ENCODE measurements at regions not wholly inside any gene's neighbourhood (a gene's known extent, or its start where the extent isn't known, plus 50 kb on each side); places are given as distances from the start of the nearest gene placed in this dataset.

DNA sequence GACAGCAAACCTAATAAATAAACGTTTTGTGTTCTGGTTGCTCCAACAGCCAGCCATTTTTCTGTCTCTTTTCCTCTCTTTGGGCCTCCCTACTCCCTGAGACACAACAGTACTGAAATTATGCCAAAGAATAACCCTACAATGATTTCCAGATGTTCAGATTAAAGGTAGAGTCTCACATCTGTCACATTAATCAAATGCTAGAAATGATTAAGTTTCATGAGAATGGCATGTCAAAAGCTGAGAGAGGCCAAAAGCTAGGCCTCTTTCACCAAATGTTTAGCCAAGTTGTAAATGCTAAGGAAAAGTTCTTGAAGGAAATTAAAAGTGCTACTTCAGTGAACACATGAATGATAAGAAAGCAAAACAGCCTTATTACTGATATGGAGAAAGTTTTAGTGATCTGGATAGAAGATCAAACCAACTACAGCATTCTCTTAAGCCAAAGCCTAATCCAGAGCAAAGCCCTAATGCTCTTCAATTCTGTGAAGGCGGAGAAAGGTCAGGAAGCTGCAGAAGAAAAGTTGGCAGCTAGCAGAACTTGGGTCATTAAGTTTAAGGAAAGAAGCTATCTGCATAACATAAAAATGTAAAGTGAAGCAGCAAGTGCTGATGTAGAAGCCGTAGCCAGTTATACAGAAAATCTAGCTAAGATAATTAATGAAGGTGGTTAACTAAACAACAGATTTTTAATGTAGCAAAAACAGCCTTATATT lies 182.1 kb upstream of the NUDT6 start:
- DNase-seq, result no peak

DNA sequence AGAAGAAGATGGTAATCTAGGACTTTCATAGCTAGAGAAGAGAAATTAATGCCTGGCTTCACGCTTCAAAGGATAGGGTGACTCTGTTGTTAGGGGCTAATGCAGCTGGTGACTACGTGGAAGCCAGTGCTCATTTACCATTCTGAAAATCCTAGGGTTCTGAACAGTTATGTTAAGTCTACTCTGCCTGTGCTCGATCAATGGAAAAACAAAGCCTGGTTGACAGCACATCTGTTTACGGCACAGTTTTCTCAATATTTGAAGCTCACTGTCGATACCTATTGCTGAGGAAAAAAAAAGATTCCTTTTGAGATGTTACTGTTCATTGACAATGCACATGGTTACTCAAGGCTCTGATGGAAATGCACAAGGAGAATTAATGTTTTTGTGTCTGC lies 182.6 kb upstream of the NUDT6 start:
- DNase-seq, result no peak

DNA sequence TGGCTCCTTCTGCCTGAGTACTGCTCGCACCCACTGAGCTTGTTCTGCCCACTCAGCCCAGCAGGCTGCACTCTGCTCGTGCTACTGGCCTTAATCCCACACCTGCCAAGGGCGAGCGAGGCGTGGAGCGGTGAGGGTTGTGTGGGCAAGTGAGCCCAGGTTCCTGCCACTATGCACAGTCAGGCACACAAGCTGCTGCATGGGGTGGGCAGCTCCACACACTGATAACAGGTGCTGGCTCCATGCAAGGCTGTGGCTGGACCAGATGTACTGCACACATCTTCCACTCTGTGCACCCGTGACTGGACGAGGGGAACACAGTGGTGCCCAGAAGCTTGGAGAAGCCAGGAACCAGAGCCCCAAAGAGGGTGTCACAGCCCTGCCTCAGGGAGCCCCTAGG lies 184.3 kb upstream of the NUDT6 start:
- no peak for DNase-seq

- no peak for DNase-seq
Observed at GRCh38 chr4:123107444-123108252, 185.3 kb upstream of the NUDT6 start.

DNA sequence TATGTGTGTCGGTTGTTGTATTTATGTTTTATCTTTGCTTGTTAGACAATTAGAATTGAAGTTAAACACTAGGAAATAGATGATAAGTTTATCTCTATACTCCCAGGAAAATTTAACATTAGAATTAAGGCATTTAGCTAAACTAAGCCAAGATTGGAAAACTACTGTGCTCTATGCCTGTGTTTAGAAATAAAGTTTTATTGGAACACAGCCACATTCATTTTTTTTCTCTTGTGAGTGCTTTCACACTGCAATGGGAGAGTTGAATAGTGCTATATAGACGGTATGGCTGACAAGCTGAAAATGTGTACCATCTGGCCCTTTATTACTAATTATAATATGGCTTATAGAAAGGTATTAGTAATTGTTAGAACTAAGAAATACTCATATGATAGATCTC lies 186.7 kb upstream of the NUDT6 start:
- DNase-seq, result no peak

GRCh38 chr4:123110147-123110546 lies 187.8 kb upstream of the NUDT6 start:
- DNase-seq, result no peak

DNA sequence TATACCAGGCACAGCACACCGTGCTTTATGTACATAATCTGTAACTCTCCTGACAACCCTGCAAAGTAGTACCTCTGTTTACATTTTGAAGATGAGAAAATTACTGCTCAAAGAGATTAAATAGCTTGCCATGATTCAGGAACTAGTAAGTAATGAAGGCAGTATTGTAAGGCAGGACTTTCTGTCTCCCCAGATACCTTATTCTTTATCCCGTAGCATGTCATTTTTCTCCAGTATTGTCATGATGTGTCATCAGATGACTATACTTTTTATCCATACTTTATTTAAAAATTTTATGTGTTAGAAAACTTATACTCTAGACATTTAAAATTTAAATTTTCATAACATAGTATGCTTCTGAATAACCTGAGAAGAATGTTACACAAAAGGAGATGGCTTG lies 188.3 kb upstream of the NUDT6 start:
- DNase-seq, result no peak

GRCh38 chr4:123113155-123113554 lies 190.8 kb upstream of the NUDT6 start:
- no peak for DNase-seq

DNA sequence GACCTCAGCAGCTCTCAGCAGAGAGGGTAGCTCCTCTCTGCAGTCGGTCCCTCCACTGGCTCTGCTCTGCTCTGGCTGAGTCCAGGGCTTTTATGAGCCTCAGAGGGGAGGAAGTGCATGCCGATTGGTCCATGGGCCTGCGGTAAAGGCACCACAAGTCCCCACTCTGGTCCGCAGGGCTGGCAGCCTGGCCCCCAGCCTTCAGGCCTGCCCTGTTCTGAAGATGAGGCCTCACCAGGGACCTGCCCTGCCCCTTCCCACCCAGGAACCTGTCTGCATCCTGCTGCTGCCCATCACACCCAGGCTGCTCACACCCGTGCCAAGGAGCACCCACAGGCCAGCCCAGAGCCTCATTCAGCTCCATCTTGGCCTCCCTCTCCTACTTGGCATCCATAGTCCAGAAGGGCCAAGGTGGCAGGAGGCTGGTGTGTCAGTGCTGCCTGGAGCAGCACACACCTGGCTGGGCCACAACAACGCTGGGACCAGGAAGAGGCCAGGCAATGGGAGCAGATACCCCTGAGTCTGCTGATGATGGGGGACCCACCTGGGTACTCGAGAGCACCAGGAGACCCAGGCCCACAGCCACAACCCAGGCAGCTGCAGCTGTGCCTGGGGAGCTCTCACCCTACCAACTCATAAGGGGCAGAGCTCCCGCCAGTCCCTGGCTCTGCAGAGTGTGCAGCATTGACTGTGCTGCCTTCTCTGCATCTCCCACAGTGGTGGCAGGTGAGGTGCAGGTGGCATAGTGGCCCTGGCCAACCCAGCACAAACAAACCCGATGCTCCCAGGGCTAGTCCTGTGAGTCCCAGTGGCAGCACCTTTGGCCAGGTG lies 191.9 kb upstream of the NUDT6 start:
- DNase-seq, result no peak

DNA sequence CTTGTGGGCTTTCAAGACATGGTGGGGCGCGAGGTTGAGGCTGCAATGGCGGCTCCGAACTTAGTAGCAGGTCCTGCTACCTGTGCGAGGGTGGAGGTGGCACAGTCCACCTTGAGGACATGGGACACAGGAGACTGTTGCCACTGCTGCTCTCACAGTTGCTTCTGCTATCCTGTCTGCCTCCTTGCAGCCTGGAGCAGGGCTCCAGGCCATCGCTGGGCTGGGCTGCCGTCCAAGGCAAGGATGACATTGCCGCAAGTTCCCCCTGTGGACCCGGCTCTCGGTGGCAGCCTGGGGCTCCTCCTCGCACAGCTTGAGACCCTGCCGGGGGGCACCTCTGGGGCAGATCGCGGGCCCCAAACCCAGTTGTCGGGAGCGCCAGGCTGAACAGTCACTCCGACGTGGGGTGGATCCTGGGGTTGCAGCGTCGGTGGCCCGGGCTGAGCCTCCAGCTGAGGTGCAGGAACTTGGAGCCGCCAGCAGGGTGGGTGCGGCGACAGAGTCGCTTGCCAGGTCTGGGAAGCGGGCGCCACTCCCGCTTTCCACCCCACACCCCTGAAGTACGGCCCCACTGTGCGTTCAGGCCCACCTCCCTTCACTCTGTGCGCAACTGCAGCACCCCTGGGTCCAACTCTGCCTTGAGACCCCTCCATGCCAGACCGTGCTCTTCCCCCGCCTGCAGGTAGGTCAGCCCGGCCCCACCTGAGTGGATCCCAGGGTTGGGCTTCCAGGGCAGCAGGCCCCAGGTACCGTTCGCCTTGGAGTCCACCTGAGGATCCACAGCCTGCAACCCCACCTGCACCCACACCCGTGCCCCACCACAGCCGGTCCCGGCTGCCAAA lies 192.7 kb upstream of the NUDT6 start:
- no peak for DNase-seq

DNA sequence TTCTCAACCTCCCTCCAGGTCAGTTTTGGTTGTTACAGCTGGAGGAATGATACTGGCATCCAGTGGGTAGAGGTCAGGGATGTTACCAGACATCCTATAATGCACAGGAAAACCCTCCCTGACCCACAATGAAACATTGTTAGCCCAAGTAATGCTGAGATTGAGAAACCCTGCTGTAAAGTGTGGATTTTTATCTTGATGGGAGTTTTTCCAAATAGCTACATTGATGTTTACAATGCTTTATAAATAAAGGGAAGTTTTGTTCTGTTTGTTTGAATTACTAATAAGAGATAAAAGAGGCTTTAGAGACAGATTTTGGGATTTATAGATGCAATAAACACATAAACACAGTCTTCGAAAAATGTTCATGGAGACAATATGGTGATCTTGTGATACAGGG lies 194.0 kb upstream of the NUDT6 start:
- DNase-seq, result no peak

- no peak for DNase-seq
Observed at GRCh38 chr4:123120473-123120872, 198.1 kb upstream of the NUDT6 start.

DNA sequence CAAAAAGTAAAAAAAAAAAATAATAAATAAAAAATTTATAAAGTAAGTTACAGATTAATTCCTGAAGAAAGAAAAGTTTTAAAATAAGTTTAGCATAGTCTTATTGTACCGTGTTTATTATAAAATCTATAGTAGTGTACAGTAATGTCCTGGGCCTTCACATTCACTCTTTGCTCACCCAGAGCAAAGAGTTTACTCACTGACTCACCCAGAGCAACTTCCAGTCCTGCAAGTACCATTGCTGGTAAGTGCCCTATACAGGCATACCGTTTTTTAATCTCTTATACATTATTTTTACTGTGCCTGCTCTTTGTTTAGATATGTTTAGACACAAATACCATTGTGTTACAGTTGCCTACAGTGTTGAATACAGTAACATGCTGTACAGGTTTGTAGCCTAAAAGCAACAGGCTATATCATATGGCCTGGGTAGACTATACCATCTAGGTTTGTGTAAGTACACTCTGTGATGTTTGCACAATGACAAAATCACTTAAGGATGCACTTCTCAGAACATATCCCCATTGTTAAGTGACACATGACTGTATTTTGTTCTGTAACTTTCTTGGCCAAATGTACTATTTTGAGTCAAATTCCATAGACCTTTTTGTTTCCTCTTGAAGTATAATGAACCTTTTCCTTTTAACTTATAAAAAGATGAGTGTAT lies 199.0 kb upstream of the NUDT6 start:
- DNase-seq, result no peak

DNA sequence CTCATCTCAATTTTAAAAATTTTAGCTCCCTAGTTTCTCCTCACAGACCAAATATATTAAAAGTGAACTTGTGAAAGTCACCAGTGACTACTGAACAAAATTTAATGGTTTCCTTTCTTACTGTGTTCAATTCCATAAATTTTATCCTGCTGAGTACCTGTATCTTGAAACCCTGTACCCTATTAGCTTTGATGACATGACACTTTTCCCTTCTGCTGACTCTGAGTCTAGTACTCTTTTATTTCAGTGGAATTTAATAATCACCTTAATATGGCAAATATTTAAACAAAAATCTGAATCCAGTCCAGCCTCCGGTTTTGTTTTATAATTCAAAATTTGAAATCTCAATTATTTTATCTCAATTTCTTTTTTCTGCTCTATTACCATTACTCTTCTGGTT lies 203.1 kb upstream of the NUDT6 start:
- no peak for DNase-seq

- no peak for DNase-seq
Observed at GRCh38 chr4:123127218-123127617, 204.8 kb upstream of the NUDT6 start.

DNA sequence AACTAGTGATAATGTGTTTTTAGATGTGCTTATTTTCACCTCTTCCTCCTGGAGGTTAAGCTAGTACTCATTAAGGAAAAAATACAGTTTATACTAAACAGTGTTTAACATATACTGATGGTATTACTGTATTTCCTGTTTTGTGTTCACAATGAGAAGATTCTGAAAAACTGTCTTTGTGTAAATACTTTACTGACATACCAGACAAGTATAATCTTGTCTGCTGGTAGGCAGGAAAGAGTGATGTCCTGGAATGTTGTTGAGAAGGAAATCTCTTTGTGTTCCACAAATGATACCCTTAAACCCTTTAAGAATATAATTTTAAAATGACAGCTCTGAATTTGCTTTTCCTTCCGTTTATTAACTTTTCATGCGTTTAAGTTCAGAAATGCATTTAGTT lies 205.5 kb upstream of the NUDT6 start:
- DNase-seq, result no peak

GRCh38 chr4:123133397-123134050 lies 211.1 kb upstream of the NUDT6 start:
- DNase-seq, result no peak

- DNase-seq, result no peak
Observed at GRCh38 chr4:123144616-123145015, 222.2 kb upstream of the NUDT6 start.

DNA sequence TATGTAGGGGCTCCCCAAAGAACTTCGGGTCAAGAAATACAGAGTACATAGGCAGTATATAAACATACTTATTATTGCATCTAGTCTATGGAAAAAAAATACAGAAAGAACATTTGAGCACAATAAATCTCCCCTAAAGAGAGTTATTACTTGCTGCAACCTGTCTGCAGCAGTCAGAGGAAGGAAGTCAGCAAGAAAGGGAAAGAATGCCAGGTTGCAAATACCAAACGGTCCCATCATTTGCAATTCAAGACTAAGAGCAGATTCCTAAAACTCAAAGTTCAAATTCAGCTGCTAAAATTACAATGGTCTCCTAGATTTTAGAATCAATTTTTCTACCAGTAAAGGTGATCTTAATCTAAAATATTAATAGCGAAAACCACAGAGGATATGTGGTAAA lies 236.2 kb upstream of the NUDT6 start:
- DNase-seq, result no peak

GRCh38 chr4:123159479-123159878 lies 237.1 kb upstream of the NUDT6 start:
- no peak for DNase-seq

DNA sequence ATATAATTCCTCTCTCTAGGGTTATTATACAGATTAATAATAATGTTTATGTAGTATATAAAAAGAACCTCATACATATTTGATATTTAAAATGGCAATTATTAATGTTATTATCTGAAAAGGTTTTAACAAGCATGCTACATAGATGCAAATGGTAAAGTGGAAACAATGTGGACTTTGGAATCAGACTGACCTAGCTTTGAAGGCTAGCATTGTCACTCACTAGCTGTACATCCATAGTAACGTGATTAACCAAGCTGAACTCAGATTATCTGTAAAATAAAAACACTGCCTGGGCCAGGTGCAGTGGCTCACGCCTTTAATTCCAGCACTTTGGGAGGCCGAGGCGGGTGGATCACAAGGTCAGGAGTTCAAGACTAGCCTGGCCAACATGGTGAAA lies 233.7 kb upstream of the SPRY1 start:
- DNase-seq, result no peak

GRCh38 chr4:123163501-123163900 lies 233.1 kb upstream of the SPRY1 start:
- no peak for DNase-seq

All from hippocampal formation (tissue), 2 donors.